NCI-H2171 treated with DMSO at 0.1 percent for 48 hours (cell line): ENCODE measurements at regions not wholly inside any gene's neighbourhood (a gene's known extent, or its start where the extent isn't known, plus 50 kb on each side); places are given as distances from the start of the nearest gene placed in this dataset.

Source experiments
- DNase-seq: peaks from one replicate; lab custom pipeline; 2025; lab: John Stamatoyannopoulos, UW

DNA sequence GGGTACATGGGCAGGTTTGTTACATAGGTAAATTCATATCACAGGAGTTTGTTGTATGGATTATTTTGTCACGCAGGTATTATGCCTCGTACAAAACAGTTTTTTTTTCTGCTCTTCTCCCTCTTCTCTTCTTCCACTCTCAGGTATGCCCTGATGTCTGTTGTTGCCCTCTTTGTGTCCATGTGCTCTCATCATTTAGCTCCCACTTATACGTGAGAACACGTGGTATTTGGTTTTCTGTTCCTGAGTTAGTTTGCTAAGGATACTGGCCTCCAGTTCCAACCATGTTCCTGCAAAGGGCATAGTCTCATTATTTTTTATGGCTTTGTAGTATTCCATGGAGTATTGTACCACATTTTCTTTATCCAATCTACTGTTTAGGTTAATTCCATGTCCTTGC, 65.7 kb downstream of the UNC5CL start:
- DNase-seq: no peak

DNA sequence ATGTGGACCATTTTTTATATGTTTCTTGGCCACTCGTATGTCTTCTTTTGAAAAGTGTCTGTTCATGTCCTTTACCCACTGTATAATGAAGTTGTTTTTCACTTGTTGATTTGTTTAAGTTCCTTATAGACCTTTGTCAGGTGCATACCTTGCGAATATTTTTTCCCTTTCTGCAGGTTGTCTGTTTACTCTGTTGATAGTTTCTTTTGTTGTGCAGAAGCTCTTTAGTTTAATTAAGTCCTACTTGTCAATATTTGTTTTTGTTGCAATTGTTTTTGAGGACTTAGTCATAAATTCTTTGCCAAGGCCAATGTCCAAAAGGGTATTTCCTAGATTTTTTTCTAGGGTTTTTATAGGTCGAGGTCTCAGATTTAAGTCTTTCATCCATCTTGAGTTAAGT, 66.2 kb downstream of the UNC5CL start:
- no peak for DNase-seq

DNA sequence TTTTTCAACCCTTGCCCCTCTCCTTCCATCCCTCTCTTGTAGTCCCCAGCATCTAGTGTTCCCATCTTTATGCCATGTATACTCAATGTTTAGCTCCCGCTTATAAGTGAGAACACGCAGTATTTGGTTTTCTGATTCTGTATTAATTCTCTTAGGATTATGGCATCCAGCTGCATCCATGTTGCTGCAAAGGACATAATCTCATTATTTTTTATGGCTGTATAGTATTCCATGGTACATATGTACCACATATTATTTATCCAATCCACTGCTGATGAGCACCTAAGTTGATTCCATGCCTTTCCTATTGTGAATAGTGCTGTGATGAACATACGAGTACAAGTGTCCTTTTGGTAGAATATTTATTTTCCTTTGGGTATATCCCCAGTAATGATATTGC, 66.8 kb downstream of the UNC5CL start:
- DNase-seq: no peak

DNA sequence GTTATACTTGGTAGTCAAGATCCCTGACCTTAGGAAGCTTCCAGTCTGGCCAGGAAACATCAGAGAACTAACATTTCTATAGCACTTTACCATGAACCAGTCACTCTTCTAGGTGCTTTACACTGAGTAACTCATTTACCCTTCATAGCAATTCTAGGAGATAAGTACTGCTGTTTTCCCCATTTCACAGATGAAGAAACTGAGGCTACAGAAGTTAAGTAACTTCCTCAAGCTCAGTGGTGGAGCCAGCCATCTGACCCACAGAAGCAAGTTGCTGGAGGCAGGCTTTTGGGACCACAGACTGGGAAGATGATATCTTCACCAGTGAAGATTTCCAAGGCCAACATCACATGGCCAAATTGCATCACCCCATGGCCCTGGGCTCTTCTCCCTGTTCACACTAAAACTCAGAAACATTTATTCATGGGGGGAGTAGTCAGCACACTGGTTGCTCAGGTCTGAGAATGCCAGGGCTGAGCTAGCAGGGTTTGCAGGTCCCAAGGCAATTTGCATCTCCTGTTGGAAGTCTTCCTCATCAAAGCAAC, 70.3 kb downstream of the UNC5CL start:
- DNase-seq: no peak

DNA sequence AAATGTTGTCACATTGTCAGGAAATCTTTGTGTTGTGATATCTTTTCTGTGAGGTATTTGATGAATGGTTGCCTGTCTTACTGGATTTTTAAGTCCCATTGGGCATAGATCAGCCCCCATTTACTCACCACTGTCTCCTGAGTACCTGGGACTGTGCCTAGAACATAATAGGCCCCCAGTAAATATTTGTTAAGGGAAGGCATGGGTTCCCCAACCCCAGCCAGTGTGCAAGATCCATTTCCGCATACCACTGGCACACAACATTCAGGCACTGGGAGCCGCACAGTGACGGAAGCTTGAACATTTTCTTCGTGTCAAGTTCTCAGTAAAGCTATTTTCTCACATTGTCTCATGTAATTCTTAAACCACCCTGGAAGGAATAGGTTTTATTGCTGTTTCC, 72.2 kb downstream of the UNC5CL start:
- no peak for DNase-seq

DNA sequence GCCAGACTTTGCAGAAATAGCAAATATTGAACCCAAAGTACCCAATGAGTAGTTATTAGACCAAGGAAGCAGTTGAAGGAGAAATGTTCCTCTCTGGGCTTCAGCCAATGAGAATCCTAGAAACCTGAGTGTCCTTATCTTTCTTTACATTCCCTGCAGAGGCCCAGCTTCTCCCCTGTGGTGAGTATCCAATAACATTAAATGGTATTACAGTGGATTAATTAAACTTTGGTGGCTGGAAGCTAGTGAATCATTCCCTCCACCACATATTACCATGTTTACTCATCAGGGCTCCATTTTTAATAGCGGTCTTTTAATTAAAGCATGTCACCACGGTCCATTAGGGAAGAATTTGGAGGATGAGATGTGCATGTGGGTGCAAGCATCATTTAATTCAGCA, 74.0 kb downstream of the UNC5CL start:
- no peak for DNase-seq

DNA sequence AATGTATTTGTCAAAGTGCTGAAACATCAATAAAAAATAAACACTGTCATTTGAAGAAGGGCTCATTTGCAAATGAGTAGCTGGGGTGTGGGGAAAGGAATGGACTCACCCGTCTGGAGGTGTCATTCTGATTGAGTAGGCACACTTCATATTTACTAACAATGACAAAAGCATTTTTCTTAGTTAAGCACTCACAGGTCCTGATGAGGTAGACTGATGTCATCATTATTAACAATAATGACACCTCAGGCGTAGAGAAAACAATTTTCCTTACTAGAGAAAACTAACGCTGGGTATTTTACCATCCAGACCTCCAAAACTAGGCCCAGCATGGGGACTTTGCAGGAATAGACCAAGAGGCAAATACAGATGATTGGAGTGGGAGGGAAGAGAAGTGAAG, 76.0 kb downstream of the UNC5CL start:
- no peak for DNase-seq

DNA sequence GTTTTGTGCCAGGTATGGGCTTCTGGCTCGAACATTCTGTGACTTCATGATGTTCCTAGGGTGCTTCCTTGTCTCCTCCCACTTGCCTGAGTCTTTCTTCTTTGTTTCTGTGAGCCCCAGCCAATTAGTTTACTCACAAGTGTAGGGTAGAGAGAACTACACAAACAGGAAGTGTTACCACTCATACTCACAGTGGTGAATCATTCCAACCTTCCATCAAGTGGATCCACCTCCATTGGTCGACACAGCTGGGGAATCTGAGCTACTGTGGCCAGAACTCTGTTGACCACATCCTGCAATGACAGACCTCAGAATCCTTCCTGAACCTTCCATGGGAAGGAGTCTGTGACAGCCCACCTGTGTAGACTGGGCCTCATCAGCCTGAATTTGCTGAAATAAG, 76.8 kb downstream of the UNC5CL start:
- DNase-seq: no peak

DNA sequence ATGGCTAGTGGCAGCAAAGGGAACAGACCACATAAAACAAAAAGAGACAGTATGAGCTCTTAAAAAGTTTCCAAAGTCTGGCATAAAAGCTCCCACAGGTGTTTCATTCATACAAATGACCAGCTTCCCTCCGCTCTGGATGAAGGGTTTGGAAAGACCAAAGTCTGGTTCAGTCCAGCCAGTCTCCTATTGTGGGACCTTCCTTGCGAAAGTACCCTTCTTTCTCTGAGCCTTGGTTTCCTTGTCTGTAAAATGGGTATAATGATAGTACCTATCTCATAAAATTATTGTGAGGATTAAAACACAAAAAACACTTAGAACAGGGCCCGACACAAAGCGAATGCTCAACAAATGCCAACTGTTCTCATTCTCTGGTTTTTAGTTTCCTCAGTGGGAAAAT, 77.2 kb downstream of the UNC5CL start:
- DNase-seq: no peak

DNA sequence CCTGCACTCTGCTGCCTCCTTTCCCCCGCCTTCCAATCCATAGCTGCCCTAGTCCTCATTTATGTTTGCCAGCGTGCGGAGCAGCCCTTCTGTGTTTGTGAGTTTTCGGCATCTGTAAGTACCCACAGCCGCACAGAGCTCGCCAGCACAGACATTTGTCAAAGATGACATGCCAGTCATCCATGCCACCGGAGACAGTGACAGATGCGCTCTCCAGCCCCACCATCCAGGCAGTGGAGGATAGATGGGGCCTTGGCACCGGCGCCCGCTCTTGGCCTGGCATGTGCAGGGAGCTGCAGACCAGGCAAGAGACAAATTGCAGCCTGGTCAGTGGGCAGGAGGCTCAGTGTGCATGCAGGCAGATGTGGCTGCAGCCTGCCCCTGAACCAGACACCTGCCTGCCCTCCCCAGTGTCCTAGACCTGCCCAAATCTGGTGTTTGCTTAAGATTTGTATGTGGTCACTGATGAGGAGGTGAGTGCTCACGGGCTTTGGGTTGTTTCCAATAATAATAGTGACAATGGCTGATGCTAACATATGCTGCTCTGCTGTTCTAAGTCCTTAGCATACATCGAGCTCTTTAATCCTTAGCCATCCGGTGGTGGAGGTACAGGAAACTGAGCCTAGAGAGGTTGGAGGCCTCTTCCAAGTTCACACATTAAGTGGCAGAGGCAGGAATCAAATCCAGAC, 78.1 kb downstream of the UNC5CL start:
- no peak for DNase-seq

DNA sequence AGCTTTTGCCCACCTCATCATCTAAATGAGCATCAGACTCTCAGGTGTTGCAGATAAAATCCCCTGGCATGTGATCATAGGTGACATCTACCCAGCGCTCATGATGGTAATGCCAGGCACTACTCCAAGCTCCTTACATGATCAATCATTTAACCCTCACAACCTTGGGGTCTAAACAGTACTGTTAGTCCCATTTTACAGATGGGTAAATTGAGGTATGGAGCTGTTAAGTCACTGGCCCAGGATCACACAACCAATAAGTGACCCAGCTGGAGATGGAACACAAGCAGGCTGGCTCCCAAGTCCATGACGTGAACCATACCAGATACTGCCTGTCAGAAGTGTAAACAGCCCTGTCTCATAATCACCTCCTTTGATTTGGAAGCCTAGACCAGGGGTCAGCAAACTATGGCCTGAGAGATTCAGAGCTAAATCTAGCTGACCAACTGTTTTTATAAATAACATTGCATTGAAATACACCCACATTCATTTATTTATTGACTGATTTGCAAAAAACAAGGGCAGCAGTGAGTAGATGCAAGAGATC, 79.2 kb downstream of the UNC5CL start:
- no peak for DNase-seq

DNA sequence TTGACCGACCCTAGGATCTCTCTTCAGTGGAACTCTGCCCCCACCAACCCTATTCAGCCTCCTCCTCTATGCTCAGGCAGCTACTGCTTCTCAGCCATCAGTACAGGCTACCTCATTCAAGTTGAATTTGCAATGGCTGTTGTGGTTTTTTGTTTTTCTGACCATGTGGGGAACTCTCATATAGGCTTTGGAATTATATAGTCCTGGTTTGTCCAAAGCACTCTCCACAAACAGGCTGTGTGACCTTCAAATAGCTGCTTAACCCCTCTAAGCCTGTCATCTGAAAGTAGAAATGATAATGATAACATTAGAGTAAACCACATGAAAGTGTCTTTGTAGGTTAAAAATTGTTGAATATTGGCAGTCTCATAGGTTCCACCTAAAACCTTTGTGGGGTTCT, 80.3 kb downstream of the UNC5CL start:
- DNase-seq: no peak

DNA sequence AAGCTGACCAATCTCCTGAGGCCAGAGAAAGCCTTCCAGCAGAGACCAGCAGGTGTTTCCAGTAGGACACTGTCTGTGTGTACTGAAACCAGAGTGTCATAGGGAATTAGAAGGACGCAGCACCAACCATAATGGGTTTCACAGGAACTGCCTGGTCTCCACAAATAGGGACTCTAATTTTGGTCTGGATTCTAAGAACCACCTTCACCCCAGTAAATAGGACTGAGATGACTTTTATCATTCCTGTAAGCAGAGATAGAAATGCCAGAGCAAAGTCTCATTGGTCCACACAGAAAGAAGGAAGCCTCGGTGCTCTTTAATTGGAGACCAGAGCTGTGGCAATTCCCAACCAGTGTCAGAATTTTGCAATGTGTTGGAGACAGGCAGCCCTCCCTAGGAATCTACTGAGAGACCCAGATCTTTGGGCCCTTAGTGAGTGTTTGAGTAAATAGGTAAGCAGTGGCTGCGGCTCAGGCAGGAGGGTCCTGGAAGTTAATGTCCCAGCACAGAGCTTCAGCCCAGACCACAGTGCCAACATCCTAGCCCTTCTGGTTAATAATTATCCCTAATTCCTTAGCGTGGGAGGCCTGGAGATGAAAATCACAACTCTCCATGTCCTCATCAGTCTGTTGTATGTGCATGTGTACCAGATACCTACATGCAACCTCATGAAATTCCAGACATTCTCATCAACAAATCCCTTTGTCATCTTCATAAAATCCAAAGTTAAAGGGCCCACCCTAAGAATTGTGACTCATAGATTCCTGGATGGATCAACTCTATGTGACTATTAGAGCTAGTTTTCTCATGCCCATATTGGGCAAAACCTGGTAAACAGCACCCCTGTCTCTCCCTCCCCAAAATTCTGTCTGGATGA, 81.2 kb downstream of the UNC5CL start:
- DNase-seq: no peak

DNA sequence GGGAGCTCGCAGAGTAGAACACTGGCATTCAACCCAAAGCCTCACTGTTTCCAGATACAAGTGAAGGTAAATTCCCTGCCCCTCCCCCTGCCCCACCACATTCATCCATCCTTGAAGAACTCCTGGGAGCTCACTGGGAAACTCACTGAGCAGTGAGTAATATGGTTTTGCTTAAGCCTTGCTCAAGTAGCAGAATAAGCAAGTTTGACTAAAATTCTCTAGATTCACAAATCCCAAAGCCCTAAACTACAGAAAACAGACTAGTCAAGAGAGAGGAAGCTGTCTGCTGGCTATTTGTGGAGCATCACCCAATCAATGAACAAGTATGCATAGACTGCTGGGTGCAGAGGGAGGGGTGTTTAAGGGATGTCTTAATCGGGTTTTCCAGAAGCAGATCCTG, 82.1 kb downstream of the UNC5CL start:
- no peak for DNase-seq

DNA sequence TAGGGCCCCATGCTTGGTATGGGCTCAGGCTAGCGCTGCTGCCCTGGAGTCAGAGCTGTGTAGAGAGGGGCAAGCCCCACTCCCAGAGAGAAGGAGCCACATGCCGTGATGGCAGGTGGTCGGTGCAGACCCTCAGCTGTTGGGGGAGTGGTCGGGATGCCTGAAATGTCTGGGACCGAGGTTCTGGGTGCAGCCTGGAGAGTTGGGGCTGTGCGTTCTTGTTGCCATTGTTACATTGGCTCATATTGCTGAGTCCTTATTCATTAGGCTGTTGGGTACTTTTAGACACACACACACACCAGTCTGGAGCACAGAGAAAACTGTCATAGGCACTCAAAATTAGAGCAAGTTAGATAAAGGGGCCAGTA, 83.9 kb downstream of the UNC5CL start:
- no peak for DNase-seq

DNA sequence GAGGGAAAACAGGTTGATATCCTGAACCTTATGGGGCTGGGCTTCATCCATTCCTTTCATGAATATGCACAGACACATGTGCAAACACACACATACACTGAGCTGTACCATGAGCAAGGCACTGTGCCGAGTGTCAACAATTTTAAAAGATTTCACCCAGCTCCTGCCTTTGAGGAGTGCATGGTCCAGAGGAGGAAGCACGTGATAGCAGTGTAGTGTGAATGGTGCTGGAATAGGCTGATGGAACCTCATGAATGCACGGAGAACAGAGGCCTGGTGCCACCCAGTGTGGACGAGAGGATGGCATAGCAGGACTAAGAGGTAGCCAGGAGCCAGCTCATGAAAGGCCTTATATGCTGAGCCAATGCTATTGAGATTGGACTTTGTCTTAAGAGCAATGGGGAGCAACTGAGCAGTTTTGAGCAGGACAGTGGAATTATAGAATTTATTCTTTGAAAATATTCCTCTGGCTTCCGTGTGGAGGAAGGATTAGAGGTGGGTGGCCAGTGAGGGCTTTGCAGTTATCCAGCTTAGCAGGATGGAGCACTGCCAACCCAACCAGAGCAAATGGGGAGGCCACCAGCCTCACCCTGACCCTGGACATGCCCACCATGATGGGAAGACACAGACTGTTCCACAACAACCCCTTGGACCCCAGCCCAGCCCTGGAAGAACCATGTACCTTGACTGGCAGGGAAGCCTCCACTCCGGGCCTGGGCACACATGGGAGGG, 84.4 kb downstream of the UNC5CL start:
- DNase-seq: no peak

DNA sequence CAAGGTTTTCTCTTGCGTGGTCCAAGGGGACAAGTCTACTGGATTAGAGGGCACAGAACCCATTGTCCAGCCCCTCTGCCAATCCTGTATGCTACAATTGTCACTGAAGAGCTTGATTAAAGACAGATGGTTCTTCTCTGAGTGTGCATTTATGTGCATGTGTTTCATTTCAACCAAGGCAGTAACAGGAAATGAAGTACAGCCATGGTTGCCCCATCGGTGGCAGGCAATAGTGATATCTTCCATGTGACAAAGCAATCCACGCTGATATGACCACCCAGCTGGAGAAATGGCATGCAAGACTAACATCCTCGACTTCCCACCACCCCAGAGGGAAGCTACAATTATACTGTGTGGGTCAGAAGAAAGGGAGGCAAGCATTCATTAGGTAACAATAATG, 85.5 kb downstream of the UNC5CL start:
- no peak for DNase-seq

DNA sequence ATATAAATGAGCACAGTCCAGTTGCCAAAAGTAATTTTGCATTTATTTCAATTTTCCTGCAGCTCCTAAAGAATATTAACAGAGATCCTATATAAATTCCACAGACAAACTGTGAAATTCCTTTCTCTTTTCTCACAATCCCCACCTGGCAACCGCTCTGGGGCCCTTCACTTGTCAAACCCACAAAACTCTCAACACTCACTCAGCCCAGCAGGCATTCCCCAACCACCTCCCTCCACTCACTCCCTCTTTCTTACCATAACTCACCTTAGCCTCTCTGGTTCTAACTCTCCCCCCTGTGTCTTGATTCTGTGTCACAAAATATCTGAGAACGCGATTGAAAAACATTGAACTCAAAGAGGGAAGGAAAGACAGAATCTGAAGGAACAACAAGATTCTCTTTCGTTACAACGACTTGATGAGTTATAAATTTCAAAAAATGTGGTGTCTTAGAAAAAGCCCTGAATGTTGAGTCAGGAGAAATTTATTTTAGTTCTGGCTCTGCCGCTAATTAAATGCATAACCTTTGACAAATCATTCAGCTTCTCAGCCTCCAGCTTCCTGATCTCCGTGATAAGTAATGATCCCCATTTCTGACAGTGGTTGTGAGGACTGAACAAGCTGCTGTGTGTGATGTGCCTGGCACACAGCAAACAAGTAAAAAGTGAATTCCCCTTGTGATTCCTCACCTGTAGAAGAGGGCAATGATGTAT, 87.9 kb downstream of the UNC5CL start:
- no peak for DNase-seq

DNA sequence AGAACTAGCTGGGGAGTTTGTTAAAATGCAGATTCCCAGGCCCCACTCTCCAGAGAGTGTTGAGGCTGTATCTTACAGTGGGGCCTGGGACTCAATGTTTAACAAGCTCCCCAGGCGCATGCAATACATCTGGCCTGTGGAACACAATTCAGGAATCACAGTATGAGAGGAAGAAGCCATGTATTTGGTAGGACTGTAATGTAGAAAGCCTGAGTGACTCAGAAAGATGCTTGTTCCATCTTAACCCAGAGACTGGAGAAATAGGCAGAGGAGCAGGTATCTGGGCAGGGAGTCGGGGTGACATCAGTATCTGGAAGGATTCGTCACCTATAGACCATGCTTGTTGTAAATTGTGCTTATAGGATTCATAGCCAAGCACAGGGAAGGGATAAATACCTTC, 90.5 kb downstream of the UNC5CL start:
- no peak for DNase-seq

DNA sequence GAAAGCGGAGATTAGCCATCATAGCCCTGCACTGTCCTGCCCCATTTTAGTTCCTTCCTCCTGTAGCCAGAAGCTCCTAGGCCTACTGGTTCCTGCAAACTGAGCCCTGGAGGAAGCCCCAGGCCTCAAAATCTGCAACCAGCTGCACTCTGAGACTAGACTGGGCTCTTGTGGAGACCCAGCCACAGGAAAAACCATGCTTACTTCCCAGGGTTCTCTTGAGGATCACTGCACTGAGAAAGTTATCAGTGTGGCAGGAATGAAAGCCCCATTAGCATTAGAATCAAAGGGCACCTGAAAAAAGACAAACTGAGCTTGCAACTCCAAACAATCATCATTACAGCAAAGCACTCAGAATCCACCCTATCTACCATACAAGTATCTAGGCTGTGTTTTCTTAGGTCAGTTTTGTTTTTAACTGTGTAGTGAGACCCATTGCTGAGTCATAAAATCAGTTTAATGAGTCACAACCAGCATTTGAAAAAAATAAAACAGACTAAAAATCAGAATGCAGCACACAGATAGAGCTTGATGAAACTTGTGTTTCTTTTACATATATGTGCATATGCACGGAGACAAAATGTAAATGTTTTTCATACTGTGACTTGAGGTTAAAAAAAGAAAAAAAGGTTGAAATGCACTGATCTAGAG, 91.0 kb downstream of the UNC5CL start:
- DNase-seq: no peak

DNA sequence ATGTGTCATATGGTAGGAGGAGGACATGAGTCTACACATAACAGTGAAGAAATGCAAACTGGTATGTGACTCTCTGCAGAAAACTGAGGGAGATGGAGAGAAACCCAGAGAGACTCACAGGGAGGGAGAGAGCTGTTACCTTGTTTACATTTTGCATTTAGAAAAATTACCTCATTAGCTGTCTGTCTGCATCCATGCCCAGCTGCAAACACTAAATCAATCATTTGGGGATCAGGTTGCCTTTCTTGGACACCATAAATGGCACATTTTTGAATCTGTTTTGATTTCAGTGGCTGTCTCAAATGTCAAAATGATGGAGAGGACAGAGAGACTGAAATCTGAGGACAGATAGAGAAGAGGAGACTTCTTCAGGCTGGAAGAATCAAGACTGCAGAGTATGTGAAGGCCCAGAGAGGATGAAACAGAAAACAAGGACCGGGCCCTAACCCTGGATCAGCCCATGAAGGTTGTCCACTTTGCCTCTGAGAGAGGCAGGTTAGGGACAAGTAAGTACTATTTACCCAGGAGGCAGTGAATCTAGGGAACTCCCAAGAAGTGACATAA, 92.2 kb downstream of the UNC5CL start:
- DNase-seq: peak; percentile 43
